Testis (tissue), 2 donors: ENCODE measurements at regions not wholly inside any gene's neighbourhood (a gene's known extent, or its start where the extent isn't known, plus 50 kb on each side); places are given as distances from the start of the nearest gene placed in this dataset.

ENCODE experiments used
- CTCF ChIP-seq, 3 experiments: fragments of 450-650 bp in 2 of 3; fragments of 200-600 bp in 1 of 3; sonication (generic) in 1 of 3; IDR thresholded peaks; one replicate each; pipeline ENCODE4 v1.5.1; 2016 to 2019; ENCODE audit warnings: antibody characterized with exemption in 3 of 3, mild to moderate bottlenecking in 2 of 3, moderate library complexity in 1 of 3
- POLR2A ChIP-seq: fragments of 450-650 bp; IDR thresholded peaks from one replicate; pipeline ENCODE4 v1.6.1; 2017; ENCODE audit warnings: antibody characterized with exemption, mild to moderate bottlenecking, moderate library complexity

- TF ChIP-seq CTCF (IDR thresholded peaks at IDR 0.05) (no peak), POLR2A (no peak)
Measured at GRCh38 chr3:166191411-166191810, 354.2 kb upstream of the BCHE start.
